GM21381 (cell line): ENCODE measurements at regions not wholly inside any gene's neighbourhood (a gene's known extent, or its start where the extent isn't known, plus 50 kb on each side); places are given as distances from the start of the nearest gene placed in this dataset.
"Not testable (repeated sequence)": the region's sequence is repeated elsewhere in the genome, so short reads cannot be mapped to it uniquely, and the experiment has no call there.

Source experiments
- ATAC-seq: cut with Tn5 transposase; IDR thresholded peaks from one replicate; pipeline ENCODE4 v1.9.1; 2021; ENCODE audit warnings: mild to moderate bottlenecking, moderate library complexity; ENCODE audit not compliant: unreplicated experiment

GRCh38 chr7:9036080-9036479 lies 602.7 kb downstream of the NXPH1 start:
- no peak for ATAC-seq

DNA sequence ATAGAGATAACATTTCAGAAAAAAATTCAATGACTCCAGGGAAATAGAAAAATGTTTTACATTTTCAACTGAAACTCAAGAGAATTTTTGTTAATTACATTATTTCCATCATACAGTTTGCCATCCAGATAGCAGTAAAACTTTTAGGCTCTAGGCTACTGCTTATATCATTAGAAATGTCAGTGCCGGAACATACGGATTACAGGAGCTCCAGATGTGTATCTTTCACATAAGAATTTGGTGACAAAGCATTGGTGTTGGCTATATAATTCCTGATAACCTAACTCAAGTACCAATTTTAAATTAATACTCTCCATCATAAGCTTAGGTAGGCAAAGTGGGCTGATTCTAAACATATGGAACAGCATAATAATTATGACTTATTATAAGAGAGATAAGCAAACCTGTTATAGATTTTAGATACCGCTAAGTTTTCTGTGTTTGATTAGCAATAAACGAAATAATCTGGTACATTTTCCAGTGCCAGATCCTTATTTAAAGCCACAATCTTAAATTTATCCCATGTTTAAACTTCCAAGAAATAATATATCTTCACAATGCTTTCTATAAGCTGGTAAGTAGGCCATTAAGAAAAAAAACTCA lies 637.9 kb downstream of the NXPH1 start:
- no peak for ATAC-seq

GRCh38 chr7:9075774-9076173 lies 642.4 kb downstream of the NXPH1 start:
- not testable (repeated sequence) for ATAC-seq

- no peak for ATAC-seq
Observed at GRCh38 chr7:9082203-9082602, 648.8 kb downstream of the NXPH1 start.

GRCh38 chr7:9083837-9084236 lies 650.4 kb downstream of the NXPH1 start:
- ATAC-seq: no peak

DNA sequence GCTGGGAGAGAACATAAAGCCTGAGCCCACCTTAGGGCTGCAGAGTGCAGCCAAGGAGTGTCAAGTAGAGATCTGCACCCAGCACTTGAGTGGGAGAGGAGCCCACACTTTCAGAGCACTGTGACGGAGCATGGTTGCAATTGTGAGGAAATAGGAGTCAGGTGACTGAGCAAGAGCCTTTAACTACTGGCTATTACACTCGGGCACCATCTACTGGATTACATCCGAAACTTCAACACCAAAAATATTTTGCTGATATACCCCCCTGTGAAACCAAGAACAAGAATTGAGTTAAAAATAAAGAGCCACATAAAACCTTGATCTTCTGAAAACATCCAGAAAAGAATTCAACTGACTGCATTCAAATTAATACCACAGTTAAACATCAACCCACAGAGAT lies 657.9 kb downstream of the NXPH1 start:
- no peak for ATAC-seq

- no peak for ATAC-seq
Observed at GRCh38 chr7:9097565-9098060, 664.2 kb downstream of the NXPH1 start.

GRCh38 chr7:9100289-9100688 lies 666.9 kb downstream of the NXPH1 start:
- no peak for ATAC-seq

DNA sequence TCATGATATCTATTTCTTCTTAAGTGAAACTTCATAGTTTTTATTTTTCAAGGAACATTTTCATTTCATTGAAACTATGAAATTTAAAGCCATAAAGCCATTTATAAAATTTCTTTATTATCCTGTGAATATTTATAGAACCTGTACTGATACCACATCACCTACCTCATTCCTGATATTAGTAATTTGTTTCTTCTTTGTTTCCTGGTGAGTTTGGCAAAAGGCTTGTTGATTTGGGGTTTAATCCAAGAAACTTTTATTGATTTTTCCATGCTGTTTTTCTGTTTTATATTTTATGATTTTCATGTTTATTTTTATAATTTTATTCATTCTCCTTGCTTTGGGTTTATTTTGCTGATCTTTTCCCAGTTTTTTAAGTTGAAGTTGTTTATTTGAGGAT lies 669.4 kb downstream of the NXPH1 start:
- no peak for ATAC-seq

DNA sequence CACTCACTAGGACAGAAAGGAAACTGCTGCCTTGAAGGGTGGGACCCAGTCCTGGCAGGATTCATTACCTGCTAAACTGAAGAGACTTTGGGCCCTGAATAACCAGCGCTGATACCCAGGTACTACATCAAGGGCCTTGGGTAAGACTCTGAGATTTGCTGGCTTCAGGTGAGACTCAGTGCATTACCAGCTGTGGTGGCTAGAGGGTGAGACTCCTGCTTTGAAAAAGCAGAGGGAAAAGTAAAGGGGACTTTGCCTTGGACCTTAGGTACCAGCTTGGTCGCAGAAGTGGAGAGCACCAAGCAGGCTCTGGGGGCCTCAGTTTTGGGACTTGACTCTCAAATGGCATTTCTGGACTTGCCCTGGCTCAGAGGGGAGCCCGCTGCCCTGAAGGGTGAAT lies 673.3 kb downstream of the NXPH1 start:
- no peak for ATAC-seq

DNA sequence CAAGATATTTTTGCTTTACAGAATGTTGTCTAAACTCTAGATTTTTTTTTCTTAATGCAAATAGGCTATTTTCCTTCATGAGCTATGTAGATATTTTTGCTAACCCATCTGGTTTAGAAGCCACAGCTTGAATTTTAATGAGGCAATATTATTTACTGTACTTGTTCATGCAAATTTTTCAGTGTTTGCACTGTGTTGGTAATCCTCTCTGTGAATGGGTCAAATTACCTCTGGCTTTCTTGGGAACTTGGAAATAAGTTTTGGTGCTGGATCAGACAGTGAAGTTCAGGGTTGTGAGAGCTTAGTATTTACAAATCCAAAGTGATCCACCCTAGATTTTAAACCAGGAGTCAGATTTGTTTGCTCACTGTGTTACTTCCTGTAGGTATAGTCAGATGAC lies 686.9 kb downstream of the NXPH1 start:
- ATAC-seq: no peak

DNA sequence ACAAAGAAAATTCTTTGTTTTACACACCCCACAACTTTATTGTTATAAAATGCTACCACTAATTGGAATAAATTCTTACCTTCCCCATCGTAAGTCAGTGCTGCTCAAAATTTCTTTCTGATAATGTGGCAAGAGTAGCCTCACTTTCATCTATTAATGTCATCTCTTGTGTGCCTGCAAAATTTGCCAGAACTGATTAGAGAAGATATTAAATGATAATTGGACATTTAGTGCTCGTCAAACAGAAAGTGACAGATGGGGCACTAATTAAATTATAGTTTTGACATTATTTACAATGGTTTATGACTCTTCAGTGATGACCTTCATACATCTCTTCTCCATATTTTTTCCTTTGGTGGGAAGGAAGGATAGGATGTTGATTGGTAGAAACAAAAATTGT lies 690.9 kb downstream of the NXPH1 start:
- no peak for ATAC-seq

DNA sequence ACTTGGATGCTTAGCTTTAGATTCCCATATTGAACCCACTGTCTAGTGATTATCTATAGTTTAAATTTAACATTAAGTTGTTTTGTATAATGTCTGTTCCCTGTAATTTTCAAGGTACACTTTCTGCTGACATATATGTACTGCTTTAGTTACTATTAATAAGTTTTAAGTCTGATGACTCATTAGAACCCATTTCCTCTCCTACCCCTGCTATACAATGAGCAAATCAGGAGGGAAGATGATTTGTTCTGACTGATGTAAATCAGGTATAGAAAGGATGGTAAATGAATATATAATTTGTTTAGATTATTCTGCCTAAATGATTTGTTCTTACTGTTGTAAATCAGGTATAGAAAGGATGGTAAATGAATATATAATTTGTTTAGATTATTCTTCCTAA lies 691.8 kb downstream of the NXPH1 start:
- no peak for ATAC-seq

DNA sequence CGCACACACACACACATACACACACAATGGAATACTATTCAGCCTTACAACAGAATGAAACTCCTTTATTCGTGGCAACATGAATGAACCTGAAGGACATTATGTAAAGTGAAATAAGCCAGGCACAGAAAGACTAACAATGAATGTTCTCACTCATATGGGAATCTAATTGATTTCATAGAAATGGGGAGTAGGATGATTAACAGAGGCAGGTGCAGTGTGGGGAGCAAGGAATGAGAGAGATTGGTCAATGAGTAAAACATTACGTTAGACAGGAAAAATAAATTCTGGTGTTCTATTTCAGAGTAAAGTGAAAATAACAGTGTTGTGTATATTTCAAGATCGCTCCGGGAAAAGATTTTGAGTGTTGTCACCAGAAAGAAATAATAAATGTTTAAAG lies 694.5 kb downstream of the NXPH1 start:
- ATAC-seq: no peak

- no peak for ATAC-seq
Observed at GRCh38 chr7:9148687-9149086, 715.3 kb downstream of the NXPH1 start.

- ATAC-seq: no peak
Observed at GRCh38 chr7:9149499-9150082, 716.2 kb downstream of the NXPH1 start.

DNA sequence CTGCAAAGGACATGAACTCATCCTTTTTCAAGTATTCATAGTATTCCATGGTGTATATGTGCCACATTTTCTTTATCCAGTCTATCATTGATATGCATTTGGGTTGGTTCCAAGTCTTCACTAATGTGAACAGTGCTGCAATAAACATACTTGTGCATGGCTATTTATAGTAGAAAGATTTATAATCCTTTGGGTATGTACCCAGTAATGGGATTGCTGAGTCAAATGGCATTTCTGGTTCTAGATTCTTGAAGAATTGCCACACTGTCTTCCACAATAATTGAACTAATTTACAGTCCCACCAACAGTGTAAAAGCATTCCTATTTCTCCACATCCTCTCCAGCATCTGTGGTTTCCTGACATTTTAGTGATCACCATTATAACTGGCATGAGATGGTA lies 730.3 kb downstream of the NXPH1 start:
- not testable (repeated sequence) for ATAC-seq

GRCh38 chr7:9175871-9176270 lies 742.5 kb downstream of the NXPH1 start:
- ATAC-seq: no peak

DNA sequence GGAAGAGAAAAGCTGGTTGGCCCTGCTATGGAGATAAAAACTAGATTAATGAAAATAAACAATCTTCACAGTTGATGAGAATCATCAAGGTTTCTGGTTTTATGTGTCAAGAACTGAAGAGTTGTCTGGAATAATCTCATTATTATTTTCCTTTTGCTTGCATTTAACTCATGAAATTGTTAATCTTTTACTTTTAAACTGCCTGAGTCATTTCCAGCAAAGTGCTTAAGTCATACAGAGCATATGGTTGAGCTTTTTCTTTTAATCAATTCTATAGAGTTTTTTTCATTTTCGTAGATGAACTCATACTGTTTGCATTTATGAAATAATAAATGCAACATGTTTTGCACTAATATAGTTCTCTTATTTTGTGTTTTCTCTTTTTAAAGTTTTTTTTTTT lies 747.9 kb downstream of the NXPH1 start:
- no peak for ATAC-seq

- ATAC-seq: no peak
Observed at GRCh38 chr7:9186730-9187129, 753.3 kb downstream of the NXPH1 start.

DNA sequence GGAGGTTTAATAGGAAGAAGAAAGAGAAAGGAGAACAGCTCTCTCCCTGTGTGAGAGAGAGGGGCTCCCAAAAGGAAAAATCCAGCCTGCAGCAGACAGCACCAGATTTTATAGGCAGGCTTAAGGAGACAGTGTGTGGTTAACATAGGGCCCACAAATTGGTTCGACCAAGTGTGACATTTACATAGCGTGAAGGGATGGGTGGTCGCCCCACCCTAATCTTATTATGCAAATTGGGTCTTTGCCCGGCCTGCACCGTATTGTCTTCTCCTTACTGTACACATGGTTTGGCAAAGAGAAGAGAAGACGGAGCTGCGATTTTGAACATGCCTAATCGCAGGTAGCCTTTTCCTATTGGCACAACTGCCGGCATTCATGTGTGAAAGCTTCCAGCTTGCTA lies 756.3 kb downstream of the NXPH1 start:
- ATAC-seq: no peak

GRCh38 chr7:9192969-9193368 lies 759.6 kb downstream of the NXPH1 start:
- ATAC-seq: no peak

- no peak for ATAC-seq
Observed at GRCh38 chr7:9200626-9201025, 767.2 kb downstream of the NXPH1 start.
